Fibroblast of lung (primary cell): ENCODE measurements at regions not wholly inside any gene's neighbourhood (a gene's known extent, or its start where the extent isn't known, plus 50 kb on each side); places are given as distances from the start of the nearest gene placed in this dataset.

Source experiments
- DNase-seq, 2 donors: peaks; one replicate each; pipeline versions ENCODE4 v3.0.0 to v3.0.0-alpha.2; 2010; ENCODE audit warnings: low read depth in 2 of 2
- H2AFZ ChIP-seq: 2 replicates; pipeline ENCODE4 v1.5.1; 2012; ENCODE audit warnings: low read length, control low read depth, inconsistent platforms
- H3K27ac ChIP-seq: 2 replicates; pipeline ENCODE4 v1.5.1; 2011; ENCODE audit warnings: low read length, control low read depth; ENCODE audit not compliant: insufficient read depth
- H3K27me3 ChIP-seq: 2 replicates; pipeline ENCODE4 v1.5.1; 2011; ENCODE audit warnings: mild to moderate bottlenecking, low read length; ENCODE audit not compliant: control insufficient read depth, insufficient read depth
- H3K36me3 ChIP-seq: 2 replicates; pipeline ENCODE4 v1.5.1; 2011; ENCODE audit warnings: low read length; ENCODE audit not compliant: control insufficient read depth, insufficient read depth
- H3K4me1 ChIP-seq: 2 replicates; pipeline ENCODE4 v1.5.1; 2011; ENCODE audit warnings: low read length; ENCODE audit not compliant: control insufficient read depth, insufficient read depth; ENCODE audit errors: extremely low read depth
- H3K4me2 ChIP-seq: 2 replicates; pipeline ENCODE4 v1.5.1; 2011; ENCODE audit warnings: low read length, control low read depth; ENCODE audit not compliant: insufficient read depth; ENCODE audit errors: extremely low read depth
- H3K4me3 ChIP-seq, 4 experiments: fragments of 200-600 bp in 1 of 4; sonication (generic) in 1 of 4; replicated peaks in 1 of 4; 2 replicates each; pipeline ENCODE4 v1.5.1; 2011 to 2016; ENCODE audit warnings: low read length in 4 of 4, low read depth in 3 of 4, mild to moderate bottlenecking in 3 of 4, control low read depth in 2 of 4, inconsistent platforms in 1 of 4, mixed read lengths in 1 of 4; ENCODE audit not compliant: insufficient read depth in 1 of 4; ENCODE audit errors: control extremely low read depth in 1 of 4
- H3K79me2 ChIP-seq: 2 replicates; pipeline ENCODE4 v1.5.1; 2012; ENCODE audit warnings: mild to moderate bottlenecking, low read length, inconsistent platforms; ENCODE audit not compliant: control insufficient read depth, insufficient read depth
- H3K9ac ChIP-seq: 2 replicates; pipeline ENCODE4 v1.5.1; 2011; ENCODE audit warnings: mild to moderate bottlenecking, low read length, control low read depth; ENCODE audit not compliant: insufficient read depth
- H3K9me3 ChIP-seq: 2 replicates; pipeline ENCODE4 v1.5.1; 2012; ENCODE audit warnings: low read depth, low read length; ENCODE audit not compliant: control insufficient read depth, insufficient read depth
- H4K20me1 ChIP-seq: 2 replicates; pipeline ENCODE4 v1.5.1; 2011; ENCODE audit warnings: low read length; ENCODE audit not compliant: control insufficient read depth, insufficient read depth; ENCODE audit errors: extremely low read depth
- EZH2 ChIP-seq: IDR thresholded peaks from 2 replicates; pipeline ENCODE4 v1.5.1; 2012; ENCODE audit warnings: low read length, control low read depth, mild to moderate bottlenecking; ENCODE audit errors: missing control alignments
- TF ChIP-seq, protein P1 (sequence below), 2 donors: IDR thresholded peaks in 1 of 2; conservative IDR thresholded peaks in 1 of 2; 1 replicate in 1 of 2; 2 replicates in 1 of 2; pipeline ENCODE4 v1.5.1; 2011 to 2012; ENCODE audit warnings: low read length in 2 of 2, control low read depth in 1 of 2, inconsistent platforms in 1 of 2, low read depth in 1 of 2, mild to moderate bottlenecking in 1 of 2

DNA sequence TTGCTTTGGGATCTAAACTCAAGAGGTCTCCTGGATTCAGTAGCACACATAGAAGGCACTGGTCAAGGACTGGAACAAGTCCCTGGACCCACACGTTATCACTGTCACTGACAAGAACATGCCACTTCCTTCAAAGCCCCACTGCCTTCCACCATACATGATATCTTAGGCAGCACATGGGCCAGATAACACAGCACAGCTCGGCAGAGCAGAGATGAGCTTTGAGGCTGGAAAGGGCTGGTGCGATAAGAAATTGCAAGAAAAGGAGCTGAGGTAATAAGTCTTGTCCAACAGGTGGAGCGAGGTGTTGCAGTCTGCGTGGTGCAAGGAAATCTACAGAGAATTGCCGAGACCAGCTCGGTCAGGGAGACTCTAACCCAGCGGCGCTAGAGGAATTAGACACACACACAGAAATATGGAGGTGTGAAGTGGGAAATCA, 139.8 kb upstream of the CDK13 start:
- Histone ChIP-seq H3K4me1 (no peaks in the 10 kb centered on the region), H3K79me2 (no peaks in the 10 kb centered on the region), H2AFZ (no peak overlapping the region), H3K9me3 (no peaks in the 10 kb centered on the region), H3K9ac (no peak overlapping the region), H3K27ac (no peak overlapping the region), H4K20me1 (no peaks in the 10 kb centered on the region), H3K4me3 (no peak overlapping the region), H3K27me3 (peaks cover 12% of the 10 kb centered on the region), H3K36me3 (no peaks in the 10 kb centered on the region), H3K4me2 (no peak overlapping the region)
- no peak for DNase-seq
- TF ChIP-seq, protein P1, sequence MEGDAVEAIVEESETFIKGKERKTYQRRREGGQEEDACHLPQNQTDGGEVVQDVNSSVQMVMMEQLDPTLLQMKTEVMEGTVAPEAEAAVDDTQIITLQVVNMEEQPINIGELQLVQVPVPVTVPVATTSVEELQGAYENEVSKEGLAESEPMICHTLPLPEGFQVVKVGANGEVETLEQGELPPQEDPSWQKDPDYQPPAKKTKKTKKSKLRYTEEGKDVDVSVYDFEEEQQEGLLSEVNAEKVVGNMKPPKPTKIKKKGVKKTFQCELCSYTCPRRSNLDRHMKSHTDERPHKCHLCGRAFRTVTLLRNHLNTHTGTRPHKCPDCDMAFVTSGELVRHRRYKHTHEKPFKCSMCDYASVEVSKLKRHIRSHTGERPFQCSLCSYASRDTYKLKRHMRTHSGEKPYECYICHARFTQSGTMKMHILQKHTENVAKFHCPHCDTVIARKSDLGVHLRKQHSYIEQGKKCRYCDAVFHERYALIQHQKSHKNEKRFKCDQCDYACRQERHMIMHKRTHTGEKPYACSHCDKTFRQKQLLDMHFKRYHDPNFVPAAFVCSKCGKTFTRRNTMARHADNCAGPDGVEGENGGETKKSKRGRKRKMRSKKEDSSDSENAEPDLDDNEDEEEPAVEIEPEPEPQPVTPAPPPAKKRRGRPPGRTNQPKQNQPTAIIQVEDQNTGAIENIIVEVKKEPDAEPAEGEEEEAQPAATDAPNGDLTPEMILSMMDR (conservative IDR thresholded peaks at IDR 0.05 in 1 of 2, IDR thresholded peaks at IDR 0.05 in 1 of 2; ENCODE audit: low read depth in 1 of 2, low read length in 2 of 2) = no peak
- no peak for TF ChIP-seq EZH2

DNA sequence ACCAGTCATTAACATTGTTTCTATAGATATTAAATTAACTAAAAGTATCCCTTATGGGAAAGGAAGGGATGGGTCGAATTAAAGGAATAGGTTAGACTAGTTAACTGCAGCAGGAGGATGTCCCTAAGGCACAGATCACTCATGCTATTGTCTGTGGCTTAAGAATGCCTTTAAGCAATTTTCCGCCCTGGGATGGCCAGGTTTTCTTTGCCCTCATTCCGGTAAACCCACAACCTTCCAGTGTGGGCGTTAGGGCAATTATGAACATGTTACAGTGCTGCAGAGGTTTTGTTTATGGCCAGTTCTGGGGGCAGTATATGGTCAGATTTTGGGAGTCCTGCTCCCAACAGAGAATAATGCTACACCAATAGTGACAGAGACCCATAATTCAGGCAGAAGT, 139.3 kb upstream of the CDK13 start:
- no peaks in the 10 kb centered on the region for H3K79me2 ChIP-seq
- H3K36me3 ChIP-seq = no peaks in the 10 kb centered on the region
- no peaks in the 10 kb centered on the region for H3K4me1 ChIP-seq
- H3K4me3 ChIP-seq = no peak overlapping the region
- no peak overlapping the region for H3K4me2 ChIP-seq
- peak in 1 of 2 donors; percentile 15 for DNase-seq
- no peak overlapping the region for H3K27ac ChIP-seq
- no peaks in the 10 kb centered on the region for H4K20me1 ChIP-seq
- peaks cover 17% of the 10 kb centered on the region for H3K27me3 ChIP-seq
- TF ChIP-seq, protein P1 (conservative IDR thresholded peaks at IDR 0.05 in 1 of 2, IDR thresholded peaks at IDR 0.05 in 1 of 2; ENCODE audit: low read depth in 1 of 2, low read length in 2 of 2) = no peak
- TF ChIP-seq EZH2 = no peak
- H2AFZ ChIP-seq = no peak overlapping the region
- no peaks in the 10 kb centered on the region for H3K9me3 ChIP-seq
- no peak overlapping the region for H3K9ac ChIP-seq

DNA sequence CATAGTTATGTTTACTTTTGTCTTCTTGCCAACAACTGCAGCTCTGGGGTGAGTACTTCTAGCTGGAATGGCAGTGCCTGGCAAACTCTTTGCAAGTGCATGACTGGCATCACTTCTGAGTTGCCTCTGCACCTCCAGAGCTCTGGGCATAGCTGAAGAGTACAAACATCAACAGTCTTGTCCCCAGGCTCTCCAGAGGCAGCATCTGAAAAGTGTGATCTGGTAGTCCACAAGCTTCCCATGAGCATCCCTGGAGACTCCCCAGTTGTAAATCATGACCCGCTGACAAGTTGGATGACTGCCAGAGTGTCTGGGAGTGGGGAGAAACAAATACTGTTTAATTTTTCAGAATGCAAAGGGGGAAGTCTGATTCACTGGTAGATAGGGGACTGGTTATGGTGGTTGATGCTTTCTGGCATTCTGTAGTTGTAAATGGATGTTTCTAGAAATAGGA, 138.9 kb upstream of the CDK13 start:
- H3K4me2 ChIP-seq = no peak overlapping the region
- H3K79me2 ChIP-seq = no peaks in the 10 kb centered on the region
- TF ChIP-seq EZH2 = no peak
- TF ChIP-seq, protein P1 (conservative IDR thresholded peaks at IDR 0.05 in 1 of 2, IDR thresholded peaks at IDR 0.05 in 1 of 2; ENCODE audit: low read depth in 1 of 2, low read length in 2 of 2) = no peak
- no peak overlapping the region for H2AFZ ChIP-seq
- no peaks in the 10 kb centered on the region for H3K9me3 ChIP-seq
- H3K36me3 ChIP-seq = no peaks in the 10 kb centered on the region
- H3K4me1 ChIP-seq = no peaks in the 10 kb centered on the region
- no peak overlapping the region for H3K4me3 ChIP-seq
- H3K9ac ChIP-seq = no peak overlapping the region
- H4K20me1 ChIP-seq = no peaks in the 10 kb centered on the region
- H3K27ac ChIP-seq = no peak overlapping the region
- peaks cover 19% of the 10 kb centered on the region for H3K27me3 ChIP-seq
- DNase-seq = peak; percentile 34 to 47
